Fibroblast of lung (primary cell): ENCODE measurements at regions not wholly inside any gene's neighbourhood (a gene's known extent, or its start where the extent isn't known, plus 50 kb on each side); places are given as distances from the start of the nearest gene placed in this dataset.

Experiments
- CTCF ChIP-seq, 2 donors: IDR thresholded peaks in 1 of 2; conservative IDR thresholded peaks in 1 of 2; 1 replicate in 1 of 2; 2 replicates in 1 of 2; pipeline ENCODE4 v1.5.1; 2011 to 2012; ENCODE audit warnings: low read length in 2 of 2, control low read depth in 1 of 2, inconsistent platforms in 1 of 2, low read depth in 1 of 2, mild to moderate bottlenecking in 1 of 2
- EZH2 ChIP-seq: IDR thresholded peaks from 2 replicates; pipeline ENCODE4 v1.5.1; 2012; ENCODE audit warnings: low read length, control low read depth, mild to moderate bottlenecking; ENCODE audit errors: missing control alignments

DNA sequence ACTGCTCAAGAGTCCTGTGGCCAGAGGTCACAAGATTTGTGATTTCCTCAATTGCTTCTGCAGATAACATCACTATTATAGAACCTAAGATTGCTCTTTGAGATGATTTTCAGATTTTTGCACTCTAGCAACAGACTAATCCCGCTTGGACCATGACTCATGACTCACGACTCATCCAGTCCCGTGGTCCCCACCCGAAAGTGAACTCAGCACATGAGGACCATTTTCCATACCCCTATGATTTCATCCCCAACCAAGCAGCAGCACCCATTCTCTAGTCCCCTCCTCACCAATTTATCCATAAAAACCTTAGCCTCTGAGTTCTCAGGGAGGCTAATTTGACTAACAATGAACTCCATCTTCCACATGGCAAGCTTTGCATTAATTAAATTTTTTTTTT, 106.3 kb upstream of the ALCAM start:
- TF ChIP-seq CTCF (conservative IDR thresholded peaks at IDR 0.05 in 1 of 2, IDR thresholded peaks at IDR 0.05 in 1 of 2; ENCODE audit: low read depth in 1 of 2, low read length in 2 of 2) = no peak
- TF ChIP-seq EZH2 = no peak
